ENCODE measurements at regions not wholly inside any gene's neighbourhood (a gene's known extent, or its start where the extent isn't known, plus 50 kb on each side); places are given as distances from the start of the nearest gene placed in this dataset.

DNA sequence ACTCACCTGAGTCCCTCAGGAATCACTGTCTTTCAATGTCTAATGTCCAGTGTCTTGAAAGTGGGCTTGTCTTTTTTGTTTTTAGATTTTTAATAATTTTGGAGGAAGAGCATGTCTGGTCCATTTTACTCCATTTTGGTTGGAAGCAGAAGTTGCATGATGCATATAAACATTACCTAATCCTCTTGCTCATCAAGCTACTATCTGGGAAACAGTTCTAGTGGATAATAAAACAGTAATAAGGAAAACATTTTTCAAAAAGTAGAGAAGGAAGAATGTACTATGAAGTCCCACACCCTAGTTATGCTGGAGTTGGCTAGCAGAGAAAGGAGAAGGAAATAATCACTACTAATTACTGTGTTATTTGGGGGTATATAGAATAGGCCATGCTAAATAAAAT lies 263.7 kb downstream of the ETAA1 start:
- no peak for DNase-seq

DNA sequence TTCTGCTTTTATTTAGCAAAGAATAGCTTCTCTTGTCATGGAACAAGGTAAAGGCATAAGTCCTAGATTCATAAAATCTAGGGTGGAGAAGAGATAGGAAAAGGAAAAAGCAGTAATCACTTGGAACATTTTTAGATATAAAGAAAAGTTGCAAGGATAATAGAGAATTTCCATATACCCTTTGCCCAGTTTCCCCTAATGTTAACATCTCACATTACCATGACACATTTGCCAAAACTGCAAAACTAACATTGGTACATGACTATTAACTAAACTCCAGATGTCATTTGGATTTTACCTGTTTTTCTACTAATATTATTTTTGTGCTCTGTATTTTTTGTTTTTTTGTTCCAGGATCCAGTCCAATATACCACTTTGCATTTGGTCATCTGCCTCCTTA lies 265.1 kb downstream of the ETAA1 start:
- no peak for DNase-seq

DNA sequence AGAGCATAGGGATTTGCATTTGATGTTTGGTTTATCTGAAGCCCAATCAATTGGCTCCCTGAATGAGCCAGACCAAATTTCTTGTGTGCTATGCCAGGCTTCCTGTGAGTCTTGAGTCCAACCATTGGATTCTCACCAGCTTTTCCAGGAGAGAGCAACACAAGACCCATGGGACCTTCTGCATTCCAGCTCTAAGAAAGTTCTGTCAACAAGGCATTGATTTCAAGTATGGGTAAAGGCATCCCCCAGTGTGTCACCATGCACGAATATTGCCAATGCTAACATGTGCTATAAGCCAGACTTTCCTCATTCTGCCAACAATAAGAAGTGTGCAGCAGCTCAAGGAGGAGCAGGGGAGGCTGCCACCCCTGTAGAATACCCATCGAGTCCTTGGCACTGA lies 266.6 kb downstream of the ETAA1 start:
- no peak for DNase-seq

DNA sequence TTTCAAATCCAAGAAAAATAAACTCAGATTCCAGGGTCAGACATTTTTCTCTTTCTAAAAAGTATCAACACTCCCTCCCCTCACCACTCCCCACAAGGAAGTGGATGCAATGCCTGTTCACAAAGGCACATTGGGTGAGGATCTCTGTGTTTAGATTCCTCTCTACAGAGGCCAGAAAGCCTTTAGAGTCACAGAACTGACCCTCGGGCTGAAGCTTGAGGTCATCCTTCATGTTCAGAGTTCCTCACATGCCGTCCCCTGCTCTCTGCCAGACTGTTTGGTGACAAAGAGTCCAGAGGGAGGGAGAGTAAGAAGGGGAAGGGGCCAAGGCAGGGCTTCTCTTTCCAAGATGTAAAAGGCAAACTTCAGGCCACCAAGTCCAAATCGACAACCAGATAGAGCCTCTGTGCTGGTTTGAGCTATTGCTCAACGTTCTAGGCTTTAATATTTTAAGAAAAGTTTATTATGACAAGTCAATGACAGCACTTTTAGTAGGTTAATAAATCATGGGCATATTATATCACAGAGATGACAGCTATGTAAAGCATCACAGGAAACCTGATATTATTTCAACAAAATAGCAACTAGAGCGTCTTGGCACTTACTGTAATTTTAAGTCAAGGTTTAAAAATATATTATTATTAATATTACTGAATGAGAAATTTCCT lies 269.4 kb downstream of the ETAA1 start:
- DNase-seq = no peak

DNA sequence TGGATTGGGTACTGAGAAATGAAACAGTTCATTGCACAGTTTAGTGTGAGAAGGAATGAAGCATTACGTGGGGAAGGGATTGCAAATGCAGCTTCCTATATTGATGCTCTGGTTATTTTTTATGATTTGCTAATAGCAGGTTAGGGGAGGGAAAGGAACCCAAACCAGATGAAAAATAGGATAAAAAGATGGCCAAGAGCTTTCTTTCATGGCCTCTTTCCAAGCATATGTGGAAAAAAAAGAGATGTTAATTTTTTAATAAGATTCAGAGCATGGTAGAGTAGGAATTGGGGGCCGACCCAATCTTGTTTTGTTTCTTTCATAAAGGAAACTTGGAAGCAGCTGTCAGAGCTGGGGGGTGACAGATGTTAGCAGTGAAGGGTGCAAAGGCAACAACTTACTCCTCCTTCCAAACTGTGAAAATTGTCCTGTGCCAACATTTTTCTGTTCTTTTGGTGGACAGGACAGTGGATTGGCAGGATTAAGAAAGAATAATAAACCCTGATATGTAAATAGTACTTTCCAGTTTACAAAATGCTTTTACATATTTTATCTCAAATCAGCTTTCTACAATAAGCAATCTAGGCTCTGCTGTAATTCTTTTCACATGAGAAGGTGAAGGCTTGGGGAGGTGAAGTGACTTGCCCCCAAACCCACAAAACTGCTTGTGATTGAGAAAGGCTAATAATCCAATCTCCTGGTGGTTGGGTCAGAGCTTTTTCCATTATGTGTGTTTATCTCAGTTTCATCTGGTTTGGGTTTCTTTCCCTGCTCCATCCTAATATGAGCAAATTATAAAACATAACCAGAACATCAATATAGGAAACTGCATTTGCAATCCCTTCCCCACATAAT lies 270.1 kb downstream of the ETAA1 start:
- DNase-seq = no peak

DNA sequence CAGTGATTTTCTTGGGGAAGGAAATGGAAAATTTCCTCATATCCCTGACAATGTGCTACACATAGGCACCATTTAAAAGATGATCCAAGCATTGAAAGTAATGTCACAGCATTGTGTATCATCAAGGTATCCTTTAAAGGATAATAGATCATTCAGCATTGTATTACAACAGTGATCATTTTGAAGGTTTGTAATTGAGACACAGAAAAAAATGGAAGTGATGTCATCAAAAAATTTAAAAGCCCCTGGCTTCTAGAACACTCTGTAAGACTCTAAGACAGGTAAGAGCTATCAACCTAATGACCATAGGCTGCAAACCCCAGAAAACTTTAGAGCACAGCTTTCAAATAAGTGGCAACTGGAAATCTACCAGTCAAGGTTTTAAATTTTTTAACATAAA lies 271.4 kb downstream of the ETAA1 start:
- DNase-seq = no peak

DNA sequence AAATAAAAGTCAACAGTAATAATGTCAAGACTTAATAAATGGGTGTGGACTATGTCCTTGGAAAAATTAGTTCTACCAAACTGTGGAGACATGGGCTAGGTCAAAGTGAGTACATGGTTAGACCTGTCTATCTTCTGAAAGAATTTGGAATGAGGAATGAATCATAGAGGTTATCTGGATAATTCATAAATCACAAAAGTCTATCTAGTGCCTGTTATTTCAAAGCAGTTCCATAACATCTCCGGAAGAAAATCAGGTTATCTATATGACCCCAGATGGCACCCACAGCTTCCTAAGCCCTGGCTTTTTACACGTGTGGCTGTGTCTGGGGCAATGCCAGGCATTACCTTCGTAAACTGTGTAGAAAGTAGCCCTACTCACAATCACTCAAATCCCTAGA lies 272.0 kb downstream of the ETAA1 start:
- no peak for DNase-seq

DNA sequence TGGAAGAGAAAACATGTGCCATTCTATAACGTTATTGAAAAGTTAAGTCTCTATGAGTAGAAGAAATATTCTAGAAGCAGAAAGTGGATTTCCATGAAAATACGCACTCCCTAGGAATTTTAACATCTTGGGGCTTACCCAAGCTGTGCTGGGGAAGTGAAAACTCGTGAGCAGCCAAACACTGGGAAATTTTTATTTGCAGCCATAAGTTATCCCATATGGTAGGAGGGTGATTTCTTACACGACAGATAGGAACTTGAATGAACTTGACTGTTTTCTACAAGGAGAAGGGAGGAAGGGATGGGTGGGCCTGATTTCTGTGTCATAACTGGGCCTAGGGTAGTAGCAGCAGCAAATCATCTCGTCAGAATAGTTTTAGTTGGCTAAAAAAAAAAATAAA lies 272.6 kb downstream of the ETAA1 start:
- DNase-seq = no peak

DNA sequence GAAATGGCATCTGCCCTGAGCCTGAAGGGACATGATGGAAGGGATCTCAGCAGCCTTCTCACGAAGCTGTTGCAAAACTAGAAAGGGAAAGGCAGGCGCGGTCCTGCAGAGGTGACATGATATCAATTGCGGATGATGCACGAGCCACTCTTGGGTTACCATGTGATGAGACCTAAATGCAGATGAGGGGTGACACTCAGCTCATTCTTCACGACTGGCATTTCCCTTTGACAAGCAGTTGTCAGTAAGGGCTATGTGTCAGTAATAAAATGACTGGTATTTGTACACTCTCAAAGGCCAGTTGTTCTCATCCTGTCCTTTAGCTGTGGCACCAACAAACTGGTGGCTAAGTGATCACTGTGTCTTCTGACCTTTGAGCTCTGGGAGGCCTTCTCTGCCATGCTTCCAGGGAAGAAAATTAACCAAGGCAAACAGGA lies 273.6 kb downstream of the ETAA1 start:
- DNase-seq = no peak

DNA sequence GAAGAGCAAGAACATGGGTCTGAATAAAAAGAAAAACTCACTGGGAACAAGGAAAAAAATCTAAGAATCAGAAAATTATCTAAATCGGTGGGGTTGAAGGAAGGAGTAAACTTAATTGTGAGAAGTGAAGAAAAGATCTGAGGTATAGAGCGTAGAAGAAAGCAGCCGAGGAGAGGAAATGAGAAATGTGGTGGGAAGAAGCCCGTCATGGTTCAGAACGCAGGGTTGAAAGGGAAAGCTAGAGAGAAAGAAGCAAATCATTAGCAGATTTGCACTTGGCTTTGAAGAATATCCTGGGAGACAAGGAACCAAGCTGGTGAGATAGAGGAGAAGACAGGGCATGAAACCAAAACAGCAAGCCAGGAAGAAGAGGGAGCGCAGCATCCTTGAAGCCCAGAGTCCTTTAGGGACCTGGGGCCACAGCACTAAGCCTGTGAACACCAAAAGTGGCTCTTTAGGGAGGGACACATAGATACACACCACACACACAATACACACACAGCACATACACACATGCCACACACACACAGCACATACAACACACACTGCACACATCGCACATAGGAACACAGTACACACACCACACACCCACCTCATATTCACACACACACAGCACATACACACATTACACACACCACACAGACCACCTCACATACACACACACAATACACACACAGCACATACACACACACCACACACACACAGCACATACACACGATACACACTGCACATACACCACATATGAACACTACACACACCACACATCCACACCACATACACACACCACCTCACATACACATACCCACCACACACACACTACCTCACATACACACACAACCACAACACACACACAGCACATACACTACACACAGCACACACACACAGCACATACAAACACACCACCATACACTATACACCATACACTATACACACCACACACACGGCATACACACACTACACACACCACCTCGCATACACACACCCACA lies 274.6 kb downstream of the ETAA1 start:
- DNase-seq = no peak

DNA sequence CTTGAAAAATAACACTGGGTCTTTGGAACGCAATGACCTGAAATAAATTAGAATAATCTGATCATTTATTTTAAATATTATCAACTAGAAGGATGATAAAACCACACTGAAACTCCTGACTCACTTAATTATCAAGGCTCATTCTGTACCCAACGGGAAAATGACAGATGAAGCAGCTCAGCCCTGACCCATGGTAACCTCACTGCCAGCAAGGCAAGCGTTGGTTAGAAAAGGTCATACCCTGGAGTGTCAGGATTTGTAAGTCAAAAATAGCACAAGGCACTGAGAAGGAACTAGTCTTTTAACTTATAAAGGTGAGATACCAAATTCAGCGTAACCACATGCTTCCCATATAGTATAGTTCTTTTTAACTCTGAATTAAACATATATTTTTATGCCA lies 277.5 kb downstream of the ETAA1 start:
- DNase-seq = no peak

DNA sequence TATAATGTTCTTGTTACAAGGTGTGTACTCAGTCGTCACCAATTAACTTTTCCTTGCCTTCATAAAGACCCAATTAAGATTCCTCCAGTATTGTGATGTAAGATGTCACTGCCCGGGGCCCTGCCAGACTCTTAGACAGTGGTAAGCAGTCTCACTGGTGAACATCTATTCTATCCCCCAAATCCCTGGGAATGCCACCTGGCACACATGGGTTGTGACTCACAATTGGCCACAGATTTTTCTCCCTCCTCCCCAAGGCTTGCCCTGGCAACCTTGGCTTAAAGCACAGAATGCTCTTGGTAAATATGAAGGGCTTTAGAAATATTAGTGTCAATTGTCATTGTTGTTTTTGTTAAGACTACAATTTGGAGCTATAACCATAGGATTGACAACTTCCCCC lies 287.9 kb downstream of the ETAA1 start:
- DNase-seq = no peak

DNA sequence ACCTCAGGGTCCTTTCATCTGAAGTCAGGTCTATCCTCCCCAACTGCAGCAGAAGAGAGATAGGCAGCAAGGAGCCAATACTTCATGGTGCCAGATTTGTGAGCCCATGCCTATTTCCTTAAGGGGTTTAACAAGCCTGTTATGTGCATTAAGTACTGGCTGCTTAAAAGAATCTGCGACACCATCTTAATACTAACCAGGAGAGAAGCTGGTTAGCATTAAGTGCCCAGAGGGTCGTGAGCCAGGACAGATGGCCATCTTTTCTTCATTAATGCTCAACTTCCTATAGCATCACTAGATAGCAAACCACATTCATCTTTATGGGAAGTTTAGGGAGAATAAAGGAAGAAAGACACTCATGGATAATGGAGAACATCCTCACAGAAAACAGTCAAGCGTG lies 289.1 kb downstream of the ETAA1 start:
- no peak for DNase-seq

DNA sequence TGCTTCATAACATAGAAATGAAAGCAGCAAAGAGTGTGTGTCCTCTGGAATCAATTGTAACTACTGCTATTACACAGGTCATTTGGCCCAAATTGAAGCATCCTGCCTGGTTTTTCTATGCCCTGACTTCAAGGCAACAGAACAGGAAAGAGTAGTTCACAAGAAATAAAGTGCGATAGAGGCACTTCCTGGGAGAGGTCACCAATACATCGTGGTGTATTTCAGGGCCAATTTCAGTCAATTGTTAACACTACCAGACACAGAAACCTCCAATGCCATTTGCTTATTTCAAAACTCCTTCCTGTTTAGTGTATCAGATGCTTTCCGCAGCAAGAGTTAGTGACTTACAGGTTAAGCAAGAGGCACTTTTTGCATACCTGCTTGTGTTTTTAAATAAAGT lies 292.1 kb downstream of the ETAA1 start:
- no peak for DNase-seq

DNA sequence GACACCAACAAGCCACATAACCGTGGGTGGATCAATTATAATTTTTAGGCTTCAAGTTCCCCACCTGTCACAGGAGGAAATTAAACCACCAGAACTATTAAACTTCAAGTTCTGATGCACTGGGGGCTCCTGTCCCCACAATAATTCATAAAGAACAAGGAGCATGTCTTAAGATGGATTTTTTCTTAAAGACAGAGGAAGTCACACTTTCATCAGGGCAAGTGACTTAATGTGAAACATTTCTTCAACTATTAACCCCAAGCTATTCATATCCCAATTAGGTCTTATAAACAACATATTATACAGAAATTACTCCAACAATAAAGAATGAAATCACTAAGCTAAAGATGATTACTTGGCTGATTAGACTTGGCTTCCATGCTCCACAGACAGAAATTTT lies 292.5 kb downstream of the ETAA1 start:
- DNase-seq = no peak

DNA sequence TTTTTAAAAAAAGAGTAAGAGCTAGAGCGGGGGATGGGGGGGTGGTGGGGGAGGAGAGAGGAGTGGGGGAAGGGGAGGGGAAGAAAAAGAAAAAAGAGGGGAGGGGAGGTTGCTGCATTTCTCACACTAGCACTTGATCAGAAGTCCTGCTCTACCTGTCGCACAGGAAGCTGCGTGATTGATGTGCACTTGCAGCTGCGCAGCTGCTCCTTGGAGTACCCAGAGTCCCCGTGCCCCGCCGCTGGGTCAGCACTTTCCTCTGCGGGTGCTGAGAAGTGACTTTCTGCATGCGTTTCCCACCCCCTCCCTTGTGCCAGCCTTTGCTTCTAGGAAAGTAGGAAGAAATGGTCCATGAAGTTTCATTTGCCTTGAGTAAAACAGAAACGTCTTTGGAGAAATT lies 297.3 kb downstream of the ETAA1 start:
- DNase-seq = no peak

DNA sequence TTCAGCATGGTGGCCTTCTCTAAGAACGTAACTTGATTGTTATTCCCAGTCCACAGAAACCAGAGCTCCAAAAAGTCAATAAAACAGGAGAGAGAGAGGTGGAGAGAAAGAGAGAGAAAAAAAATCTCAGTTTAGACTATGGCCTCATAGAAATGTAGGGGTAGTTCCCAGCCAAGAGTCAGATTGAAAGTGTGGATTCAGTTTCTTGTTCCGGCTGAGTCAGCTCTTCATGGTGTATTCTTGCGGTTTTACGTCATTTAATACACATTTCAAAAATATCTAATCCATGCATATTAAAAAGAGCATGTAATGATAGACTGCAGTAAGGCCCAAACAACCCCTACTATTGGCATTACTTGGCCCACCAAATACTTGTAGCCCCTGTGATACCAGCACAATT lies 303.9 kb downstream of the ETAA1 start:
- no peak for DNase-seq

DNA sequence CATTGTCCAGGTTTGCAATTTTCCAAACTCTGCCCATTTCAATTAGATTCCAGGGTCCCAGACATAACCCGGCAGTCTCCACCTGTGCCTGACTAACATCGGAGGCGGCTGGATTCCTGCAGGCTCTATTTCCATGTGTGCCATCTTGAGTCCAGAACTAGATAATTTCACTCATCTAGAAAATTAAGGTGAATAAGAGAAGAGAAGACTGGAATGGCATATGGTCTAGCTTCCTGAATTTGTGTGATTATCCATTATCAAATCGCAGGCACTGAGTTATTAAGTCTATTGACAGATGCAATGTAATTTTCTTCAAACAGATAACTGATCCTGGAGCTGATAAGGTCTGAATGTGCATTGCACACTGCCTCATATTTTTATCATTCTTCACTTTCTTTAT lies 305.2 kb downstream of the ETAA1 start:
- no peak for DNase-seq

DNA sequence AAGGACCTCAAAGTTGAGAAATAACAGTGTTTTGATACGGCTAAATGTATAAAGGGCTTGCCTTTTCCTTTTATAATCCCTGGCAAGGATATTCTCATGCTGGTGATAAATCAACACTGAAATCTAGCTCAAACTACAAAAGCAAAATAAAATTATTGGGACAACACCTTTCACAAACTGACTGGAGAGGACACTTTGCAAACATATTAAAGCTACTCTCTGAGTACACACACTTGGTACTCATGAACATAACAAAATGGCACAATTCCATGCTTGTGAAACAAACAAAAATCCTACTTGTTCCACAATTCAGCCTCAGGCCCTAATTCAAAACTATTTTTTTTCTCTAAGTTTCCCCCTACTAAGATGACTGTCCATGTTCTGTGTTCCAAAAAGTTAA lies 305.8 kb downstream of the ETAA1 start:
- DNase-seq = no peak

DNA sequence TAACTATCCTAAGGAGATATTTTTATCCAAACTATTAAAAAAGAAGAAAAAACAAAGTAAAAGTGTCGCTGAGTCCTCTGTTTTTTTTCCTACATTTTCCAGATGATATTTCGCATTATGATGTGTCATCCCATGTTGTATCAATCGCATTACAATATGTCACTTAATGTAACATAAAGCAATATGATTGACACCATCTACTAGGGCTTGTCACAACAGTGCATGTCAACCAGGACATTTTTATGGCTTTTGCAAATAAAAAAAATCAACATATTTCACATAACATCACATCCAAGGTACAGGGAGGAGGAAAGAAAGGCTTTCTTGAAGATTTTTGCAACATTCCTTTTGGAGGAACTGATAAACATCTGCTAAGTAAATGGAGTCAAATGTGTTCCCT lies 308.9 kb downstream of the ETAA1 start:
- DNase-seq = no peak

DNA sequence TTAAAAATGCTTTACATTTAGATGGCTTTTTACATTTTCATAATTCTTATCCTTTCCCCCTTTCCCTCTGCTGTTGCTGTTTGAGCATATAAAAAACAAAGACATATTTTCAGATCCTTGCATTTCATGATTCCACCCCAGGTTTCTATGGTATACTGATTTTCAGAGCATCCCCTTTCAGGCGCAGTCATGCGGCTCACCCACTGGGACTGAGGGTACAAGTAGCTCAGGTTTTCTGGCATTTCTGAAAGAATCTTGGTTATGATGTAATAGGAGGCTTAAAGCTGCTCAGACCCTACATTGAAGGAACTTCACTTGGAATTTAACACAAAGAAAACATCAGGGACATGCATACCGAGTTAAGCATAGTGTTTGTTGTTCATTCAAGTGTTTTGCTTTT lies 310.8 kb downstream of the ETAA1 start:
- no peak for DNase-seq

DNA sequence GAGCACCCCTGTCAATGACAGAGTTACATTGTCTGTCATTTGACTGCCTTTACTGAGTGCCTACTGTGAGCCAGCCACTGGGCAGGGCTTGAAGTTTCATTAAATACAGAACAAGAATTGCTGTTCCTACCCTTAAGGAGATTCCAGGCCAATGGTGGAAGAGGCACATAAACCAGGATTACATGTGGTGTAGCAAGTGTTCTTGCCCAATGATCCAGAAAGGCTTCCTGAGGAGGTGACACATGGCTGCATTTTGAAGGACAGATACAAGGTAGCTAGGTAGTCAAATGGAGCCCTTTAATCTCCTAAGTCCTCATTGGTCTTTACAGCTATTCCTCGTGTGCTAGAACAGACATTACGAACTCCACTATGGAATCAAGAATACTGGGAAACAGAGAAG lies 312.7 kb downstream of the ETAA1 start:
- no peak for DNase-seq

DNA sequence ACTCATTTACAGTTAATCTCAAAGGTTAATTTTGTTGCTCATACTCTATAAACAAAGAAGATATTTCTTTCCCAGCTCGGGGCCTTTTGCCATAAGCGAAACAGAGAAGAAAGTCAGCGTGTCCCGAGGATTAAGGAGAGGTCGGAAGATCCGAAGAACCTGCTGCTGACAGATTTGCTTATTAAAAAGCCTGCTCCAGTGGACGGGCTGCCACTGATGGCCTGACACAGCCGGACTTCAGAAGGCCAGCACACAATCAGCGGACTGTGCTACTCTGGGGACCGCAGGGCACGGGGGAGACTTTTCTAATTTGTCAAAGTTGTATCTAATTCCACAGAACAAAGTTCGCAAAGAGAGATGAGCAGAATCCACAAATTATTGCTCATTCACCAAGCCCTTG lies 315.4 kb downstream of the ETAA1 start:
- no peak for DNase-seq

DNA sequence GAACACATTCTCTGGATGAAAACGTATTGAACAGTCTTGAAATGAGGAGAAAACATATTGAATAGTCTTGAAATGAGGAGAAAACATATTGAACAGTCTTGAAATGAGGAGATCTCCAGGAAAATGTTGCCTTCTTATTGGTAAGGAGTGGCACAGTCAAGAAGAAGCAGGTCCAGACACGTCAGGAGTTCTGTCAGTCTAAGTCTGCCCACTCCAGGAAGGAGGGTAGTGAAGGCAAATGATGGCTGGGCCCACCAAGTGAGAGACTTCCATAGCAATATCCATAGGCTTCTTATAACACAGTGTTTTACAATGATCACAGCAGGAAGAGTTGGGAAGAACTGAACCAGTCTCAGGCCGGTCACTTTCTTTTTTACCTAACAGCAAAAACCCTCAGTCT lies 316.2 kb downstream of the ETAA1 start:
- no peak for DNase-seq

Measured in NK-92 treated with Interleukin-12 subunit alpha and Interleukin-12 subunit beta, amount 100 ng/mL, for 24 hours (cell line).